ENCODE measurements at regions not wholly inside any gene's neighbourhood (a gene's known extent, or its start where the extent isn't known, plus 50 kb on each side); places are given as distances from the start of the nearest gene placed in this dataset.

GRCh38 chr9:2957656-2958200 is 113.8 kb upstream of the PUM3 start:
- TF ChIP-seq CTCF (IDR thresholded peaks at IDR 0.05) (no peak), POLR2A (IDR thresholded peaks at IDR 0.05; ENCODE audit: low read depth) (no peak), EP300 (IDR thresholded peaks at IDR 0.05) (no peak)
